ENCODE measurements at regions not wholly inside any gene's neighbourhood (a gene's known extent, or its start where the extent isn't known, plus 50 kb on each side); places are given as distances from the start of the nearest gene placed in this dataset.
"Not testable (repeated sequence)": the region's sequence is repeated elsewhere in the genome, so short reads cannot be mapped to it uniquely, and the experiment has no call there.

DNA sequence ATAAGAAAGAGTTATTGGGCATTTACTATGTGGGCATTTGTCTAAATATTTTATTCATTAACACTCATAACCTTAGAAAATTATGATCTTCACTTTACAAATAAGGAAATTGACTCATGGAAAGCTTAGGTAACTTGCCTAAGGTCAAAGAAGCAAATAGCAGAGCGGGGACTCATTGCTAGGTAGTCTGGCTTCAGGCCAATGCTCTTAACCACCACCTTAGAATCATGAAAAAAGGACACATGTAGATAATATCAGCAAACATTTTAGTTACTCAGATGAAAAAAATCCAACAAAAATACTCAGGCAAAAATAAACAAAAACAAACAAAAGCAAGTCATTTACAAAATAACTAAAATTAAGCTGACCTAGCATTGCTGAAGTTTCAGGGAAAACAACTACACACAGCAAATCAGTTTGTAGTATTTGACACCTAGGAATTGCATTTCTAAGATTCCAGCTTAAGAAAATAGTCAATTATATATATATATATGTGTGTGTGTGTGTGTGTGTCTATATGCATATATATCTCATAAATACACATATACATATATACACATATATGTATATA, 166.0 kb downstream of the HMHB1 start:
- no peak for DNase-seq (ENCODE audit: low read depth)
- no peak overlapping the region for H3K4me3 ChIP-seq (ENCODE audit: low read depth, low read length)

GRCh38 chr5:143979044-143979690, 167.2 kb downstream of the HMHB1 start:
- no peak for DNase-seq (ENCODE audit: low read depth)
- H3K4me3 ChIP-seq (ENCODE audit: low read depth, low read length) = no peak overlapping the region
- TF ChIP-seq, protein P1, sequence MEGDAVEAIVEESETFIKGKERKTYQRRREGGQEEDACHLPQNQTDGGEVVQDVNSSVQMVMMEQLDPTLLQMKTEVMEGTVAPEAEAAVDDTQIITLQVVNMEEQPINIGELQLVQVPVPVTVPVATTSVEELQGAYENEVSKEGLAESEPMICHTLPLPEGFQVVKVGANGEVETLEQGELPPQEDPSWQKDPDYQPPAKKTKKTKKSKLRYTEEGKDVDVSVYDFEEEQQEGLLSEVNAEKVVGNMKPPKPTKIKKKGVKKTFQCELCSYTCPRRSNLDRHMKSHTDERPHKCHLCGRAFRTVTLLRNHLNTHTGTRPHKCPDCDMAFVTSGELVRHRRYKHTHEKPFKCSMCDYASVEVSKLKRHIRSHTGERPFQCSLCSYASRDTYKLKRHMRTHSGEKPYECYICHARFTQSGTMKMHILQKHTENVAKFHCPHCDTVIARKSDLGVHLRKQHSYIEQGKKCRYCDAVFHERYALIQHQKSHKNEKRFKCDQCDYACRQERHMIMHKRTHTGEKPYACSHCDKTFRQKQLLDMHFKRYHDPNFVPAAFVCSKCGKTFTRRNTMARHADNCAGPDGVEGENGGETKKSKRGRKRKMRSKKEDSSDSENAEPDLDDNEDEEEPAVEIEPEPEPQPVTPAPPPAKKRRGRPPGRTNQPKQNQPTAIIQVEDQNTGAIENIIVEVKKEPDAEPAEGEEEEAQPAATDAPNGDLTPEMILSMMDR (IDR thresholded peaks at IDR 0.05; ENCODE audit: low read depth, low read length, missing control alignments) = no peak

More for the DNA sequence above, 166.0 kb downstream of the HMHB1 start:
- TF ChIP-seq, protein P1 (IDR thresholded peaks at IDR 0.05; ENCODE audit: low read depth, low read length, missing control alignments) = no peak

- H3K4me3 ChIP-seq (ENCODE audit: low read depth, low read length) = no peak overlapping the region
- TF ChIP-seq, protein P1 (IDR thresholded peaks at IDR 0.05; ENCODE audit: low read depth, low read length, missing control alignments) = no peak
- DNase-seq (ENCODE audit: low read depth) = no peak
Observed at GRCh38 chr5:143980506-143980905, 168.5 kb downstream of the HMHB1 start.

GRCh38 chr5:143982957-143983356, 171.0 kb downstream of the HMHB1 start:
- DNase-seq (ENCODE audit: low read depth); H3K4me3 ChIP-seq (ENCODE audit: low read depth, low read length): not testable (repeated sequence)

- H3K4me3 ChIP-seq (ENCODE audit: low read depth, low read length) = no peak overlapping the region
- DNase-seq (ENCODE audit: low read depth) = no peak
- TF ChIP-seq, protein P1 (IDR thresholded peaks at IDR 0.05; ENCODE audit: low read depth, low read length, missing control alignments) = no peak
Observed at GRCh38 chr5:143985832-143986515, 174.0 kb downstream of the HMHB1 start.

- no peak overlapping the region for H3K4me3 ChIP-seq (ENCODE audit: low read depth, low read length)
- no peak for DNase-seq (ENCODE audit: low read depth)
- TF ChIP-seq, protein P1 (IDR thresholded peaks at IDR 0.05; ENCODE audit: low read depth, low read length, missing control alignments) = no peak
Observed at GRCh38 chr5:143986516-143987212, 174.7 kb downstream of the HMHB1 start.

- no peak for DNase-seq (ENCODE audit: low read depth)
- TF ChIP-seq, protein P1 (IDR thresholded peaks at IDR 0.05; ENCODE audit: low read depth, low read length, missing control alignments) = no peak
- no peak overlapping the region for H3K4me3 ChIP-seq (ENCODE audit: low read depth, low read length)
Observed at GRCh38 chr5:143987264-143987663, 175.3 kb downstream of the HMHB1 start.
